H9 (cell line): ENCODE measurements at regions not wholly inside any gene's neighbourhood (a gene's known extent, or its start where the extent isn't known, plus 50 kb on each side); places are given as distances from the start of the nearest gene placed in this dataset.

Experiments used
- DNase-seq: peaks from one replicate; pipeline ENCODE4 v3.0.0-alpha.2; 2017
- H2AFZ ChIP-seq: one replicate; pipeline ENCODE4 v1.6.1; 2013; ENCODE audit warnings: mild to moderate bottlenecking, low read length, control low read depth, moderate library complexity
- H2AK5ac ChIP-seq: 2 replicates; pipeline ENCODE4 v1.6.1; 2013; ENCODE audit warnings: low read length, control low read depth, mixed read lengths; ENCODE audit not compliant: insufficient read length
- H2BK120ac ChIP-seq: one replicate; pipeline ENCODE4 v1.6.1; 2013; ENCODE audit warnings: low read depth, mild to moderate bottlenecking, low read length, control low read depth, inconsistent platforms; ENCODE audit not compliant: poor library complexity, severe bottlenecking
- H2BK12ac ChIP-seq: 2 replicates; pipeline ENCODE4 v1.6.1; 2013; ENCODE audit warnings: low read length, control low read depth, mixed read lengths, low read depth; ENCODE audit not compliant: insufficient read length
- H2BK15ac ChIP-seq: 2 replicates; pipeline ENCODE4 v1.6.1; 2013; ENCODE audit warnings: low read depth, low read length, control low read depth
- H2BK20ac ChIP-seq: one replicate; pipeline ENCODE4 v1.6.1; 2013; ENCODE audit warnings: low read depth, mild to moderate bottlenecking, low read length, control low read depth, inconsistent platforms; ENCODE audit not compliant: poor library complexity, severe bottlenecking
- H2BK5ac ChIP-seq: 2 replicates; pipeline ENCODE4 v1.6.1; 2013; ENCODE audit warnings: low read length, control low read depth, mixed read lengths; ENCODE audit not compliant: insufficient read length
- H3K14ac ChIP-seq: 2 replicates; pipeline ENCODE4 v1.6.1; 2013; ENCODE audit warnings: low read length, control low read depth; ENCODE audit not compliant: insufficient read depth
- H3K18ac ChIP-seq: 2 replicates; pipeline ENCODE4 v1.6.1; 2013; ENCODE audit warnings: low read depth, mild to moderate bottlenecking, mixed read lengths, low read length, control low read depth; ENCODE audit not compliant: insufficient read length
- H3K23ac ChIP-seq: 2 replicates; pipeline ENCODE4 v1.6.1; 2013; ENCODE audit warnings: low read length, control low read depth, mixed read lengths, low read depth; ENCODE audit not compliant: insufficient read length
- H3K23me2 ChIP-seq: 2 replicates; pipeline ENCODE4 v1.6.1; 2013; ENCODE audit warnings: low read depth, mild to moderate bottlenecking, mixed read lengths, low read length, control low read depth; ENCODE audit not compliant: insufficient read length, poor library complexity, severe bottlenecking
- H3K27ac ChIP-seq: 2 replicates; pipeline ENCODE4 v1.5.1; 2013; ENCODE audit warnings: low read length, control low read depth, mixed read lengths, low read depth; ENCODE audit not compliant: insufficient read length
- H3K27me3 ChIP-seq: 2 replicates; pipeline ENCODE4 v1.6.1; 2013; ENCODE audit warnings: low read length, control low read depth, inconsistent platforms; ENCODE audit not compliant: insufficient read depth
- H3K4ac ChIP-seq: 2 replicates; pipeline ENCODE4 v1.6.1; 2013; ENCODE audit warnings: low read depth, mild to moderate bottlenecking, control low read depth, inconsistent platforms, low read length, moderate library complexity
- H3K4me1 ChIP-seq: 2 replicates; pipeline ENCODE4 v1.6.1; 2013; ENCODE audit warnings: low read length, control low read depth, inconsistent platforms; ENCODE audit not compliant: insufficient read depth
- H3K4me2 ChIP-seq: 2 replicates; pipeline ENCODE4 v1.6.1; 2013; ENCODE audit warnings: low read length, control low read depth, mixed read lengths; ENCODE audit not compliant: insufficient read length, insufficient read depth
- H3K56ac ChIP-seq: 2 replicates; pipeline ENCODE4 v1.6.1; 2013; ENCODE audit warnings: low read depth, mild to moderate bottlenecking, mixed read lengths, low read length, control low read depth; ENCODE audit not compliant: insufficient read length
- H3K79me1 ChIP-seq: 2 replicates; pipeline ENCODE4 v1.6.1; 2013; ENCODE audit warnings: low read depth, mild to moderate bottlenecking, moderate library complexity, low read length, control low read depth, inconsistent platforms; ENCODE audit not compliant: insufficient read depth, poor library complexity, severe bottlenecking
- H3K79me2 ChIP-seq: 2 replicates; pipeline ENCODE4 v1.6.1; 2013; ENCODE audit warnings: low read length, control low read depth, inconsistent platforms; ENCODE audit not compliant: insufficient read depth
- H3K9ac ChIP-seq: 2 replicates; pipeline ENCODE4 v1.6.1; 2013; ENCODE audit warnings: low read length, control low read depth, mixed read lengths; ENCODE audit not compliant: insufficient read length; ENCODE audit errors: extremely low read depth
- H3K9me3 ChIP-seq: one replicate; pipeline ENCODE4 v1.6.1; 2013; ENCODE audit warnings: low read depth, low read length, inconsistent platforms; ENCODE audit not compliant: control insufficient read depth
- H3T11ph ChIP-seq: one replicate; pipeline ENCODE4 v1.6.1; 2013; ENCODE audit warnings: mild to moderate bottlenecking, low read length, control low read depth, inconsistent platforms
- H4K20me1 ChIP-seq: one replicate; pipeline ENCODE4 v1.6.1; 2013; ENCODE audit not compliant: control insufficient read depth, insufficient read length, insufficient read depth
- H4K5ac ChIP-seq: 2 replicates; pipeline ENCODE4 v1.6.1; 2013; ENCODE audit warnings: low read depth, mild to moderate bottlenecking, mixed read lengths, low read length, control low read depth; ENCODE audit not compliant: insufficient read length
- H4K8ac ChIP-seq: replicated peaks from 2 replicates; pipeline ENCODE4 v1.6.1; 2013; ENCODE audit warnings: low read length, control low read depth, mixed read lengths, low read depth; ENCODE audit not compliant: insufficient read length
- H4K91ac ChIP-seq: 2 replicates; pipeline ENCODE4 v1.6.1; 2013; ENCODE audit warnings: low read depth, mild to moderate bottlenecking, moderate library complexity, mixed read lengths, low read length, control low read depth; ENCODE audit not compliant: insufficient read length
- H3K27ac Mint-ChIP-seq, 3 experiments: 2 replicates in 2 of 3; 3 replicates in 1 of 3; pipeline ENCODE4 v1.8.0; 2020 to 2021; ENCODE audit warnings: mixed read lengths in 3 of 3, mild to moderate bottlenecking in 1 of 3, moderate library complexity in 1 of 3
- H3K27me3 Mint-ChIP-seq: 2 replicates; pipeline ENCODE4 v1.8.0; 2021; ENCODE audit warnings: low read depth, mild to moderate bottlenecking, moderate library complexity, mixed read lengths
- H3K36me3 Mint-ChIP-seq, 3 experiments: 2 replicates in 2 of 3; 3 replicates in 1 of 3; pipeline ENCODE4 v1.8.0; 2020 to 2021; ENCODE audit warnings: low read depth in 3 of 3, mixed read lengths in 3 of 3; ENCODE audit not compliant: insufficient read depth in 1 of 3
- H3K4me1 Mint-ChIP-seq, 2 experiments: 2 replicates each; pipeline ENCODE4 v1.8.0; 2020; ENCODE audit warnings: mixed read lengths in 2 of 2
- H3K4me3 Mint-ChIP-seq, 2 experiments: 2 replicates in 1 of 2; 3 replicates in 1 of 2; pipeline ENCODE4 v1.8.0; 2020 to 2021; ENCODE audit warnings: mild to moderate bottlenecking in 2 of 2, mixed read lengths in 2 of 2, moderate library complexity in 1 of 2
- H3K9me3 Mint-ChIP-seq, 2 experiments: 2 replicates in 1 of 2; 3 replicates in 1 of 2; pipeline ENCODE4 v1.8.0; 2020; ENCODE audit warnings: mild to moderate bottlenecking in 2 of 2, mixed read lengths in 2 of 2, moderate library complexity in 1 of 2
- WGBS: extraction: QIAGEN DNeasy Blood & Tissue Kit; methylation state at CpG from one replicate; pipeline ENCODE4 v1.1.7; 2013; ENCODE audit warnings: missing lambda C conversion rate, low lambda C conversion rate, mixed read lengths; ENCODE audit not compliant: insufficient read length; ENCODE audit errors: extremely low coverage; 5-methylcytosine and 5-hydroxymethylcytosine counted together
- TF ChIP-seq, protein P1 (sequence below): fragments of 200-600 bp; sonication (generic); conservative IDR thresholded peaks from 3 replicates; pipeline ENCODE4 v1.8.0; 2021; ENCODE audit warnings: antibody characterized with exemption, mild to moderate bottlenecking

DNA sequence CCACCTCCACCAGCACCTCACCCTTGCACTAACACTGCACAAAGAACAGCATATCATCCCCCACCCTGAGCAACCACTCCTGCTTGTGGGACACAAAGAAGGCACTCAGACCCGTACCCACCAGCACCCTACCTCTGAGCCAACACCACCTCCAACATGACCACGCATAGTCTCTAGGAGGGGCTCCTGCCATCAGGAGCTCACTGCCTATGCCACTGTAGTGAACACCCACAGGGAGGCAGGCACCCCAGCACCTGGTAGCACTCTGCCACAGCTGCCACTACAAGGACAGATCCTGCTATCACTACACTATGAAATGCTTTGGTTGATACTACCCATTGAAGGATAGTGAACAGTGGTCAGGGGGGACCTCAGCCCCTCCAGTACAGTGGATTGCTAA is 395.6 kb upstream of the GRAMD2B start:
- Histone ChIP-seq H3K4me2 (no peak overlapping the region), H3K23ac (no peak overlapping the region), H3K79me2 (no peaks in the 10 kb centered on the region), H4K91ac (no peak overlapping the region), H2BK20ac (no peak overlapping the region), H3K27ac (no peak overlapping the region), H3K9me3 (no peaks in the 10 kb centered on the region), H4K8ac (no peak overlapping the region), H2BK15ac (no peak overlapping the region), H4K5ac (no peak overlapping the region), H2BK12ac (no peak overlapping the region), H2BK5ac (no peak overlapping the region), H3K4ac (no peak overlapping the region), H3K79me1 (no peaks in the 10 kb centered on the region), H3K14ac (no peak overlapping the region), H3K4me1 (no peaks in the 10 kb centered on the region), H2AK5ac (no peak overlapping the region), H3K18ac (no peak overlapping the region), H2AFZ (no peak overlapping the region), H4K20me1 (no peaks in the 10 kb centered on the region), H3K9ac (no peak overlapping the region), H2BK120ac (no peak overlapping the region), H3K27me3 (no peaks in the 10 kb centered on the region), H3K23me2 (no peaks in the 10 kb centered on the region), H3T11ph (no peak overlapping the region), H3K56ac (no peak overlapping the region)
- no peak for DNase-seq
- Mint-ChIP-seq H3K4me3 (no peak overlapping the region), H3K27ac (no peak overlapping the region), H3K36me3 (peaks cover 11 to 28% (median 19%) of the 10 kb centered on the region in 3 experiments), H3K4me1 (no peaks in the 10 kb centered on the region), H3K27me3 (no peaks in the 10 kb centered on the region; the same call in 1 of the 2 replicates), H3K9me3 (peaks cover 23 to 30% of the 10 kb centered on the region in 2 experiments)
- TF ChIP-seq, protein P1, sequence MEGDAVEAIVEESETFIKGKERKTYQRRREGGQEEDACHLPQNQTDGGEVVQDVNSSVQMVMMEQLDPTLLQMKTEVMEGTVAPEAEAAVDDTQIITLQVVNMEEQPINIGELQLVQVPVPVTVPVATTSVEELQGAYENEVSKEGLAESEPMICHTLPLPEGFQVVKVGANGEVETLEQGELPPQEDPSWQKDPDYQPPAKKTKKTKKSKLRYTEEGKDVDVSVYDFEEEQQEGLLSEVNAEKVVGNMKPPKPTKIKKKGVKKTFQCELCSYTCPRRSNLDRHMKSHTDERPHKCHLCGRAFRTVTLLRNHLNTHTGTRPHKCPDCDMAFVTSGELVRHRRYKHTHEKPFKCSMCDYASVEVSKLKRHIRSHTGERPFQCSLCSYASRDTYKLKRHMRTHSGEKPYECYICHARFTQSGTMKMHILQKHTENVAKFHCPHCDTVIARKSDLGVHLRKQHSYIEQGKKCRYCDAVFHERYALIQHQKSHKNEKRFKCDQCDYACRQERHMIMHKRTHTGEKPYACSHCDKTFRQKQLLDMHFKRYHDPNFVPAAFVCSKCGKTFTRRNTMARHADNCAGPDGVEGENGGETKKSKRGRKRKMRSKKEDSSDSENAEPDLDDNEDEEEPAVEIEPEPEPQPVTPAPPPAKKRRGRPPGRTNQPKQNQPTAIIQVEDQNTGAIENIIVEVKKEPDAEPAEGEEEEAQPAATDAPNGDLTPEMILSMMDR = no peak
- no CpG with 5 or more reads among the region's 2 CpGs for WGBS
